Pancreas (tissue), 10 donors: ENCODE measurements at regions not wholly inside any gene's neighbourhood (a gene's known extent, or its start where the extent isn't known, plus 50 kb on each side); places are given as distances from the start of the nearest gene placed in this dataset.
"Not testable (repeated sequence)": the region's sequence is repeated elsewhere in the genome, so short reads cannot be mapped to it uniquely, and the experiment has no call there.

ENCODE experiments used
- ATAC-seq, 4 donors: fragments of 200-7000 bp; cut with Tn5 transposase; one replicate each; pipeline versions ENCODE4 v1.8.0 to v1.9.1; 2020; ENCODE audit warnings: mild to moderate bottlenecking in 4 of 4, moderate library complexity in 4 of 4
- DNase-seq, 6 donors: peaks; one replicate each; pipeline ENCODE4 v3.0.0-alpha.2; 2020
- FAIRE-seq: peaks from 2 replicates; lab custom pipeline; 2012; peaks lifted over from hg19 to GRCh38; lab: Jason Lieb, UNC
- H3K27ac ChIP-seq, 4 donors: fragments of 200-600 bp; sonication (generic); 1 replicate in 3 of 4; 2 replicates in 1 of 4; pipeline versions ENCODE4 v1.5.0 to v1.8.0; 2020
- H3K27me3 ChIP-seq, 4 donors: fragments of 200-600 bp; one replicate each; pipeline ENCODE4 v1.8.0; 2021
- H3K36me3 ChIP-seq, 3 donors: fragments of 200-600 bp; sonication (generic) in 1 of 3; one replicate each; pipeline versions ENCODE4 v1.5.0 to v1.8.0; 2020 to 2021
- H3K4me1 ChIP-seq, 3 donors: fragments of 200-600 bp; one replicate each; pipeline ENCODE4 v1.8.0; 2021
- H3K4me3 ChIP-seq, 4 donors: fragments of 200-600 bp; sonication (generic) in 2 of 4; one replicate each; pipeline versions ENCODE4 v1.5.0 to v1.8.0; 2020 to 2021
- H3K9me3 ChIP-seq, 4 donors: fragments of 200-600 bp; one replicate each; pipeline ENCODE4 v1.8.0; 2021
- CTCF ChIP-seq, 4 donors: fragments of 200-600 bp; sonication (generic) in 3 of 4; IDR thresholded peaks; one replicate each; pipeline versions ENCODE4 v1.5.0 to v1.8.0; 2021; ENCODE audit warnings: antibody characterized with exemption in 4 of 4
- WGBS, 2 donors: extraction: QIAGEN DNeasy Blood & Tissue Kit; methylation state at CpG; one replicate each; pipeline ENCODE4 v1.1.7; 2013; 5-methylcytosine and 5-hydroxymethylcytosine counted together
- intact Hi-C, 3 donors: fragments of 100-400 bp; cut with DNase I; formaldehyde crosslinking; loops; one replicate each; pipeline versions ENCODE4 v1.11.1 to v1.14.2; 2022
- donor health status: healthy with polysubstance abuse.
- donor health status: DM: no; HTN: no; CAD: no; lungs with moderate emphysema.
- donor health status: DM: no; HTN: no; CAD: no.
- donor health status: control.
- donor health status: control.
- donor health status: Bipolar disorder and iron deficiency.
- donor health status: DM: yes; HTN: yes; CAD: no.
- donor health status: DM: no; HTN: no; CAD: no.
- donor health status: DM: no; HTN: no; CAD: no.
- donor health status: DM: yes; HTN: yes; CAD: no.

- no peak overlapping the region for H3K27ac ChIP-seq
- no peaks in the 10 kb centered on the region for H3K4me1 ChIP-seq
- peaks cover 0 to 12% (median 0%) of the 10 kb centered on the region in 4 donors for H3K27me3 ChIP-seq
- no peak for FAIRE-seq
- no peak for DNase-seq
- intact Hi-C loops, result no loop called here
- TF ChIP-seq CTCF (IDR thresholded peaks at IDR 0.05), result no peak
- no peaks in the 10 kb centered on the region for H3K9me3 ChIP-seq
- H3K36me3 ChIP-seq, result no peaks in the 10 kb centered on the region
- 69 to 77% methylated on average over 2 of the region's 2 CpGs for WGBS, 2 donors
- no peak overlapping the region for H3K4me3 ChIP-seq
- ATAC-seq, result no peak
Measured at GRCh38 chr1:5611431-5611830, 380.8 kb downstream of the NPHP4 start.

- H3K9me3 ChIP-seq, result no peaks in the 10 kb centered on the region
- WGBS, 2 donors, result 56 to 70% methylated on average over 1 of the region's 1 CpG
Measured at GRCh38 chr1:5610432-5610831, 381.8 kb downstream of the NPHP4 start.

GRCh38 chr1:5603353-5604104 is 388.7 kb downstream of the NPHP4 start:
- TF ChIP-seq CTCF (IDR thresholded peaks at IDR 0.05), result no peak
- Histone ChIP-seq H3K27me3 (peaks cover 0 to 10% (median 0%) of the 10 kb centered on the region in 4 donors), H3K36me3 (no peaks in the 10 kb centered on the region), H3K4me1 (peaks cover 0 to 6% (median 5%) of the 10 kb centered on the region in 3 donors), H3K9me3 (no peaks in the 10 kb centered on the region), H3K27ac (no peak overlapping the region), H3K4me3 (no peak overlapping the region)
- WGBS, 2 donors, result 55 to 63% methylated on average over 3 of the region's 3 CpGs
- FAIRE-seq, result no peak
- DNase-seq, result no peak
- intact Hi-C loops, result no loop called here
- ATAC-seq, result no peak

More at GRCh38 chr1:5610432-5610831, 381.8 kb downstream of the NPHP4 start:
- Histone ChIP-seq H3K36me3 (no peaks in the 10 kb centered on the region), H3K4me1 (no peaks in the 10 kb centered on the region), H3K4me3 (no peak overlapping the region), H3K27ac (no peak overlapping the region), H3K27me3 (peaks cover 0 to 13% (median 0%) of the 10 kb centered on the region in 4 donors)
- no peak for TF ChIP-seq CTCF (IDR thresholded peaks at IDR 0.05)
- DNase-seq (no peak), FAIRE-seq (no peak), ATAC-seq (no peak)
- intact Hi-C loops, result no loop called here

- H3K4me3 ChIP-seq, H3K36me3 ChIP-seq, intact Hi-C loops, H3K27me3 ChIP-seq, FAIRE-seq, H3K9me3 ChIP-seq, DNase-seq, ATAC-seq, H3K27ac ChIP-seq: not testable (repeated sequence)
- peaks cover 0 to 11% (median 5%) of the 10 kb centered on the region in 3 donors for H3K4me1 ChIP-seq
- WGBS, 2 donors, result 37 to 40% methylated on average over 3 to 5 of the region's 5 CpGs
Measured at GRCh38 chr1:5602718-5603117, 389.5 kb downstream of the NPHP4 start.

GRCh38 chr1:5601516-5601915 is 390.7 kb downstream of the NPHP4 start:
- Histone ChIP-seq H3K27ac (no peak overlapping the region), H3K4me3 (no peak overlapping the region), H3K4me1 (peaks cover 0 to 12% (median 5%) of the 10 kb centered on the region in 3 donors), H3K27me3 (peaks cover 0 to 9% (median 0%) of the 10 kb centered on the region in 4 donors), H3K9me3 (no peaks in the 10 kb centered on the region), H3K36me3 (no peaks in the 10 kb centered on the region)
- WGBS, 2 donors, result 59 to 66% methylated on average over 21 of the region's 21 CpGs
- TF ChIP-seq CTCF (IDR thresholded peaks at IDR 0.05), result no peak
- DNase-seq, result no peak
- intact Hi-C loops, result no loop called here
- no peak for FAIRE-seq
- ATAC-seq, result no peak
